Lower lobe of right lung (tissue), 2 donors: ENCODE measurements at regions not wholly inside any gene's neighbourhood (a gene's known extent, or its start where the extent isn't known, plus 50 kb on each side); places are given as distances from the start of the nearest gene placed in this dataset.

Experiments used
- ATAC-seq, 2 donors: fragments of 200-7000 bp; cut with Tn5 transposase; one replicate each; pipeline ENCODE4 v1.9.1; 2020 to 2022; ENCODE audit warnings: mild to moderate bottlenecking in 2 of 2, moderate library complexity in 2 of 2
- DNase-seq: peaks from one replicate; pipeline ENCODE4 v3.0.0-alpha.2; 2020
- H3K27ac ChIP-seq: fragments of 200-600 bp; one replicate; pipeline ENCODE4 v1.8.0; 2022
- H3K27me3 ChIP-seq: fragments of 200-600 bp; one replicate; pipeline ENCODE4 v1.8.0; 2022; ENCODE audit warnings: low read depth
- H3K36me3 ChIP-seq: fragments of 200-600 bp; one replicate; pipeline ENCODE4 v1.8.0; 2022; ENCODE audit warnings: mild to moderate bottlenecking
- H3K4me1 ChIP-seq: fragments of 200-600 bp; one replicate; pipeline ENCODE4 v1.8.0; 2022
- H3K4me3 ChIP-seq: fragments of 200-600 bp; one replicate; pipeline ENCODE4 v1.8.0; 2022; ENCODE audit warnings: mild to moderate bottlenecking
- H3K9me3 ChIP-seq: fragments of 200-600 bp; one replicate; pipeline ENCODE4 v1.8.0; 2022
- CTCF ChIP-seq: fragments of 200-600 bp; IDR thresholded peaks from one replicate; pipeline ENCODE4 v1.8.0; 2022; ENCODE audit warnings: antibody characterized with exemption, mild to moderate bottlenecking
- intact Hi-C: fragments of 100-400 bp; cut with DNase I; formaldehyde crosslinking; loops from one replicate; pipeline ENCODE4 v1.11.0; 2022
- donor health status: DM: no; HTN: yes; CAD: no; lungs with severe emphysema.

- no peak for TF ChIP-seq CTCF
- DNase-seq (no peak), ATAC-seq (no peak)
- H3K4me3 ChIP-seq: no peak overlapping the region
- H3K4me1 ChIP-seq: no peaks in the 10 kb centered on the region
- H3K27ac ChIP-seq: no peak overlapping the region
- H3K27me3 ChIP-seq: no peaks in the 10 kb centered on the region
- no peaks in the 10 kb centered on the region for H3K36me3 ChIP-seq
- no peaks in the 10 kb centered on the region for H3K9me3 ChIP-seq
- intact Hi-C loops: no loop called here
These were observed 381.8 kb downstream of the KIF16B start for GRCh38 chr20:16191496-16191895.

- no peak overlapping the region for H3K27ac ChIP-seq
- intact Hi-C loops: no loop called here
- no peaks in the 10 kb centered on the region for H3K9me3 ChIP-seq
- no peaks in the 10 kb centered on the region for H3K27me3 ChIP-seq
- no peak for ATAC-seq
- H3K4me3 ChIP-seq: no peak overlapping the region
- DNase-seq: no peak
- no peaks in the 10 kb centered on the region for H3K36me3 ChIP-seq
- no peak for TF ChIP-seq CTCF
- H3K4me1 ChIP-seq: no peaks in the 10 kb centered on the region
These were observed 383.9 kb downstream of the KIF16B start for GRCh38 chr20:16189371-16189770.

DNA sequence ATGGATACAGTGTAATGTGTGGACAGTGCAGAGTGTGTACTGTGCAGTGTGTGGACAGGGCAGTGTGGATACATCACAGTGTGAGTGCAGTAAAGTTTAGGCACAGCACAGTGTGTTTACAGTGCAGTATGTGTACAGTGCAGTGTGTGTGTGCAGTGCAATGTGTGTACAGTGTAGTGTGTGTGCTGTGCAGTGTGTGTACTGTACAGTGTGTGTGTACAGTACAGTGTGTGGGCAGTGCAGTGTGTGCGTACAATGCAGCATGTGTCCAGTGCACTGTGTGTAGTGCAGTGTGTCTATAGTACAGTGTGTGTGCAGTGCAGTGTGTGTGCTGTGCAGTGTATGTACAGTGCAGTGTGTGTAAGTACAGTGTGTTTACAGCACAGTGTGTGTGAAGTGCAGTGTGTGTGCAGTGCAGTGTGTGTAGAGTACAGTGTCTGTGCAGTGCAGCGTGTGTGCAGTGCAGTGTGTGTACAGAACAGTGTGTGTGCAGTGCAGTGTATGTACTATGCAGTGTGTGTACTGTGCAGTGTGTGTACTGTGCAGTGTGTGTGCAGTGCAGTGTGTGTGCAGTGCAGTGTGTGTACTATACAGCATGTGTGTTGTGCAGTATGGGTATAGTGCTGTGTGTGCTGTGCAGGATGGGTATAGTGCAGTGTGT lies 385.2 kb downstream of the KIF16B start:
- intact Hi-C loops: no loop called here
- no peak overlapping the region for H3K4me3 ChIP-seq
- H3K9me3 ChIP-seq: no peaks in the 10 kb centered on the region
- TF ChIP-seq CTCF: no peak
- no peak for DNase-seq
- no peak overlapping the region for H3K27ac ChIP-seq
- peak in 1 of 2 donors; percentile 51 for ATAC-seq
- no peaks in the 10 kb centered on the region for H3K27me3 ChIP-seq
- no peaks in the 10 kb centered on the region for H3K4me1 ChIP-seq
- no peaks in the 10 kb centered on the region for H3K36me3 ChIP-seq

DNA sequence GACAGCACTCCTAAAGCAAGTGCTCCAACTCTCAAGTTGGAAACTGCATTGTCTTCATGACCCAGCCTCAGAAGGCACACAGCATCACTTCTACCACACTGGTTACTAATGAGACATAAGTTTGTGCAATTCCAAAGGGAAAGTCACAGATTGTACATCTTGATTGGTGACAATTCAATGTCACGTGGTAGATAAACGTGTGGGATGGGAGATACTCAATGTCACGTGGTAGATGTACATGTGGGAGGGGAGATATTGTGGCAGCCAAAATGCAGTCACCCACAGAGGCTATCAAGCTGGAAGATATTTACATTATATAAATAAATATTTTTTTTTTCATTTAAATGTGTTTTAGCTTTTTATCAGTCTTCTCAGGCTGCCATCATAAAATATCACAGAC lies 393.3 kb downstream of the KIF16B start:
- TF ChIP-seq CTCF: no peak
- peaks cover 3% of the 10 kb centered on the region for H3K9me3 ChIP-seq
- H3K36me3 ChIP-seq: no peaks in the 10 kb centered on the region
- no peaks in the 10 kb centered on the region for H3K27me3 ChIP-seq
- no peak for ATAC-seq
- intact Hi-C loops: no loop called here
- DNase-seq: no peak
- no peaks in the 10 kb centered on the region for H3K4me1 ChIP-seq
- H3K27ac ChIP-seq: no peak overlapping the region
- no peak overlapping the region for H3K4me3 ChIP-seq

GRCh38 chr20:16179371-16179770 lies 393.9 kb downstream of the KIF16B start:
- TF ChIP-seq CTCF: no peak
- Histone ChIP-seq H3K4me1 (no peaks in the 10 kb centered on the region), H3K9me3 (peaks cover 3% of the 10 kb centered on the region), H3K36me3 (no peaks in the 10 kb centered on the region), H3K27ac (no peak overlapping the region), H3K27me3 (no peaks in the 10 kb centered on the region), H3K4me3 (no peak overlapping the region)
- intact Hi-C loops: no loop called here
- ATAC-seq: no peak
- no peak for DNase-seq
